Body of pancreas (tissue), 4 donors: ENCODE measurements at regions not wholly inside any gene's neighbourhood (a gene's known extent, or its start where the extent isn't known, plus 50 kb on each side); places are given as distances from the start of the nearest gene placed in this dataset.

ENCODE experiments used
- CTCF ChIP-seq, 7 experiments: fragments of 450-650 bp in 4 of 7; fragments of 200-600 bp in 3 of 7; sonication (generic) in 3 of 7; IDR thresholded peaks; one replicate each; pipeline ENCODE4 v1.5.1; 2016 to 2019; ENCODE audit warnings: antibody characterized with exemption in 7 of 7
- POLR2A ChIP-seq, 3 donors: fragments of 450-650 bp; IDR thresholded peaks; one replicate each; pipeline ENCODE4 v1.6.1; 2016; ENCODE audit warnings: antibody characterized with exemption in 3 of 3, mild to moderate bottlenecking in 2 of 3

- no peak for TF ChIP-seq POLR2A (IDR thresholded peaks at IDR 0.05)
- no peak for TF ChIP-seq CTCF (IDR thresholded peaks at IDR 0.05)
Measured at GRCh38 chr3:86708893-86709292, 282.1 kb downstream of the VGLL3 start.
